ENCODE measurements at regions not wholly inside any gene's neighbourhood (a gene's known extent, or its start where the extent isn't known, plus 50 kb on each side); places are given as distances from the start of the nearest gene placed in this dataset.

DNA sequence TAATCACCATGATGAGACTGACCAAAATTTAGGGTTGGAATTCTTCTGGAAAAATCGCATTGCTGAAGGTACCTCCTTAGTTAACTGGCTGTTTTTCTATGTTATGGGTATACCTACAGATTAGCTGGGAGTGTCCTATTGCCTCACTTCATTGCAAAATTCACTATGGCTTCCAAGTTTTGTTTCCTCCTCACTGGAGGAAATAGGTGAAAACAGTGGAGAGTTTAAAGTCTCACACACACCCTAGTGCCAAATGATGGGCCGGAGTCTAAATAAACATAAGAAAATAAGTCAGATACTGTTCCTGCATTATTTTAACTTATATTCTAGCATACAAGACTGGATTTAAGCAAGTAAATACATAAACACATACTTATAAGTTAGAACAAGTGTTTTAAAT is 98.2 kb downstream of the AHR start:
- TF ChIP-seq, protein P1, sequence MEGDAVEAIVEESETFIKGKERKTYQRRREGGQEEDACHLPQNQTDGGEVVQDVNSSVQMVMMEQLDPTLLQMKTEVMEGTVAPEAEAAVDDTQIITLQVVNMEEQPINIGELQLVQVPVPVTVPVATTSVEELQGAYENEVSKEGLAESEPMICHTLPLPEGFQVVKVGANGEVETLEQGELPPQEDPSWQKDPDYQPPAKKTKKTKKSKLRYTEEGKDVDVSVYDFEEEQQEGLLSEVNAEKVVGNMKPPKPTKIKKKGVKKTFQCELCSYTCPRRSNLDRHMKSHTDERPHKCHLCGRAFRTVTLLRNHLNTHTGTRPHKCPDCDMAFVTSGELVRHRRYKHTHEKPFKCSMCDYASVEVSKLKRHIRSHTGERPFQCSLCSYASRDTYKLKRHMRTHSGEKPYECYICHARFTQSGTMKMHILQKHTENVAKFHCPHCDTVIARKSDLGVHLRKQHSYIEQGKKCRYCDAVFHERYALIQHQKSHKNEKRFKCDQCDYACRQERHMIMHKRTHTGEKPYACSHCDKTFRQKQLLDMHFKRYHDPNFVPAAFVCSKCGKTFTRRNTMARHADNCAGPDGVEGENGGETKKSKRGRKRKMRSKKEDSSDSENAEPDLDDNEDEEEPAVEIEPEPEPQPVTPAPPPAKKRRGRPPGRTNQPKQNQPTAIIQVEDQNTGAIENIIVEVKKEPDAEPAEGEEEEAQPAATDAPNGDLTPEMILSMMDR (IDR thresholded peaks at IDR 0.05; ENCODE audit: low read depth, low read length): no peak
- no peak for DNase-seq (ENCODE audit: extremely low read depth, low read depth)

GRCh38 chr7:17401791-17402627 is 103.6 kb downstream of the AHR start:
- DNase-seq (ENCODE audit: extremely low read depth, low read depth): no peak
- TF ChIP-seq, protein P1 (IDR thresholded peaks at IDR 0.05; ENCODE audit: low read depth, low read length): no peak

DNA sequence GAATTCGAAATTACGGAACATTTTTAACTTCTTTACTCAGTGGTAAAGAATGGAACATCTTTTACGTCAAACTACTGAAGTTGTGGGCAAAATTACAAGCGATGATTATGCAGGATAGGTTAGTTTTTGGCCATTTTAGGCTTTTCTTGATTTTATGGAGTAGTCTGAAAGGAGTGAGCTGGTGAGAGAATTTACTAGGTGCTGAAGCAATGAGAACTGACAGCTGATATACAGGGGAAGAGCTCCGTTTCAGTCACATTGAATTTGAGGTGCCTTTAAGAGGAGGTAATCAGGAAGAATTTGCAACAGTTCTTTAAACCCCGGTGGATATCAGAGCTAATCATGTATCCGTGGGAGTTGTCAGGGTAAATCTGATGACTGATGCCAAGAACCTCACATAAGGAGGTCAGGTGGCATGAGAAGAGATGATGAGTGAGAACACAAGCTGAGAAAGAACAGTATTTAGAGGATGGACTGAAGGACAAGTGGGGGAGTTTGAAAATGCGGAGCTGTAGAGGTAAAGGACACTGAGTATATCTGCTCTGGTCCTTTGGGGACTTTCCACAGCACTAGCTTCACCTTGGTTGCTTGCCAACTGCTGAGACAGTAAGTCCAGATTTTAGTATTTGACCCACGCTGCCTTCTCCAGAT is 104.3 kb downstream of the AHR start:
- no peak for DNase-seq (ENCODE audit: extremely low read depth, low read depth)
- TF ChIP-seq, protein P1 (IDR thresholded peaks at IDR 0.05; ENCODE audit: low read depth, low read length): no peak

DNA sequence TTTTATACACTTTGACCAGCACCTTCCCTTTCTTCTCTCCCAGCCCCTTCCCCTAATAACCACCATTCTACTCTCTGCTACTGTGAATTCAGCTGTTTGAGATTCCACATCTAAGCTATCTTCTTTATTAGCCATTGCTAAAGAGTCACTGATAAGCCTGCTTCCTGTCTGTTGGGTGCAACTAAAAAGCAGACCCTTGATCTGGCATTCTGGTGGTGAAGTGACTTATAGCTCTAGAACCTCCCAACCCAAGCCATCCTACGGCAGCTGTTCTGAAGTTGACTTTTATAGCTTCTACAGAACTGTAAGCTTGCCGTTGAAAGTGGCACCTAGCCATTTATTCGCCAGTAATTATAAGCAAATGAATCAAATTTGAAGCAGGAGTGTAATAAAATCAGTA is 105.6 kb downstream of the AHR start:
- TF ChIP-seq, protein P1 (IDR thresholded peaks at IDR 0.05; ENCODE audit: low read depth, low read length): no peak
- DNase-seq (ENCODE audit: extremely low read depth, low read depth): no peak

DNA sequence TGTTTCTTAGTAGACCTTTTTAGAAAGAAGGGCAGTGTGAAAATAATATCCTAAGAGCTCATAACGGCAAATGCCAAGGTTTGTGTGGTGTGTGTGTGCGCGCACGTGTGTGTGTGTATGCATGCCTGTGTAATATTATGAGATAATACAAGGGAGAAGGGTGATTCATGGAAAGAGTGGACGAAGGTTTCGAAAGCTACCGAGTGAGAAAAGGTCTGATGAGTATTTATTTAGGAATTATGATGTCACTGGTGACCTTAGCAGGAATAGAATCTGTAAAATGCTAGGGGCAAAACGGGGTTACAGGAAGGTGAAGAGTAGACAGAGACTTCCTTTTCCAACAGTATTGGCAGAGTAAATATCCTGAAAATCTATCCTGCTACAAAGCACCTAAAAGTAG is 107.3 kb downstream of the AHR start:
- DNase-seq (ENCODE audit: extremely low read depth, low read depth): peak; percentile 79
- TF ChIP-seq, protein P1 (IDR thresholded peaks at IDR 0.05; ENCODE audit: low read depth, low read length): no peak

GRCh38 chr7:17406738-17407137 is 108.3 kb downstream of the AHR start:
- peak; percentile 12 for DNase-seq (ENCODE audit: extremely low read depth, low read depth)
- TF ChIP-seq, protein P1 (IDR thresholded peaks at IDR 0.05; ENCODE audit: low read depth, low read length): no peak

DNA sequence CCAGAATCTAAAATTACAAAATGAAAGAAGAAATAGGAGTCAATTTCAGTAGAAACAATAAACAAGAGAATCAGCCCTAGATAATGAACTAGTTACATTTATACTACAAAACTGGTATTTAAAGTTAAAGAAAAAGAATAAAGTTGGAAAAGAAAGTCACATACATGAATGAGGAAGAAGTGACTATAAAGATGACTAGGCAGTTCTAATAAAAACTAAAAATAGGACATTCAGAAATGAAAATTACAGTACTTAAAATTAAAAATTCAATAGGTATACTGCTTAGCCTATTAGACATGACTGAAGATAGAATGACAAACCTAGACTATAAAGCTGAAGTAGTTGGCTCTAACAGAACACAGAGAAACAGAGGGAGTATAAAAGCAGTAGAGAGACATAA is 108.8 kb downstream of the AHR start:
- TF ChIP-seq, protein P1 (IDR thresholded peaks at IDR 0.05; ENCODE audit: low read depth, low read length): no peak
- no peak for DNase-seq (ENCODE audit: extremely low read depth, low read depth)
